ENCODE measurements at regions not wholly inside any gene's neighbourhood (a gene's known extent, or its start where the extent isn't known, plus 50 kb on each side); places are given as distances from the start of the nearest gene placed in this dataset.

GRCh38 chr11:130808541-130808940 is 107.7 kb downstream of the SNX19 start:
- no peak for DNase-seq (ENCODE audit: low read depth)
- no peak for TF ChIP-seq CTCF (IDR thresholded peaks at IDR 0.05; ENCODE audit: low read length, missing control alignments)
- H3K4me3 ChIP-seq (replicated peaks; ENCODE audit: low read depth, low read length): no peak overlapping the region

GRCh38 chr11:130813196-130813595 is 103.1 kb downstream of the SNX19 start:
- H3K4me3 ChIP-seq (replicated peaks; ENCODE audit: low read depth, low read length): no peak overlapping the region
- TF ChIP-seq CTCF (IDR thresholded peaks at IDR 0.05; ENCODE audit: low read length, missing control alignments): no peak
- DNase-seq (ENCODE audit: low read depth): no peak

GRCh38 chr11:130813638-130814037 is 102.6 kb downstream of the SNX19 start:
- TF ChIP-seq CTCF (IDR thresholded peaks at IDR 0.05; ENCODE audit: low read length, missing control alignments): no peak
- H3K4me3 ChIP-seq (replicated peaks; ENCODE audit: low read depth, low read length): no peak overlapping the region
- DNase-seq (ENCODE audit: low read depth): no peak

- no peak for TF ChIP-seq CTCF (IDR thresholded peaks at IDR 0.05; ENCODE audit: low read length, missing control alignments)
- no peak overlapping the region for H3K4me3 ChIP-seq (replicated peaks; ENCODE audit: low read depth, low read length)
- DNase-seq (ENCODE audit: low read depth): no peak
These were observed 101.7 kb downstream of the SNX19 start for GRCh38 chr11:130814440-130815096.

- no peak for DNase-seq (ENCODE audit: low read depth)
- no peak overlapping the region for H3K4me3 ChIP-seq (replicated peaks; ENCODE audit: low read depth, low read length)
- no peak for TF ChIP-seq CTCF (IDR thresholded peaks at IDR 0.05; ENCODE audit: low read length, missing control alignments)
These were observed 101.0 kb downstream of the SNX19 start for GRCh38 chr11:130815097-130815802.

- H3K4me3 ChIP-seq (replicated peaks; ENCODE audit: low read depth, low read length): no peak overlapping the region
- TF ChIP-seq CTCF (IDR thresholded peaks at IDR 0.05; ENCODE audit: low read length, missing control alignments): no peak
- DNase-seq (ENCODE audit: low read depth): no peak
These were observed 100.3 kb downstream of the SNX19 start for GRCh38 chr11:130815956-130816355.

Data from fibroblast of pulmonary artery (primary cell).